IPS-NIHi7 (cell line): ENCODE measurements at regions not wholly inside any gene's neighbourhood (a gene's known extent, or its start where the extent isn't known, plus 50 kb on each side); places are given as distances from the start of the nearest gene placed in this dataset.
A peak's percentile ranks its signal among the peaks of the same experiment; 100 is the strongest.
"Not testable (repeated sequence)": the region's sequence is repeated elsewhere in the genome, so short reads cannot be mapped to it uniquely, and the experiment has no call there.

ENCODE experiments used
- DNase-seq: peaks from one replicate; pipeline ENCODE4 v3.0.0; 2012; ENCODE audit warnings: mixed read lengths; ENCODE audit errors: extremely low spot score

DNA sequence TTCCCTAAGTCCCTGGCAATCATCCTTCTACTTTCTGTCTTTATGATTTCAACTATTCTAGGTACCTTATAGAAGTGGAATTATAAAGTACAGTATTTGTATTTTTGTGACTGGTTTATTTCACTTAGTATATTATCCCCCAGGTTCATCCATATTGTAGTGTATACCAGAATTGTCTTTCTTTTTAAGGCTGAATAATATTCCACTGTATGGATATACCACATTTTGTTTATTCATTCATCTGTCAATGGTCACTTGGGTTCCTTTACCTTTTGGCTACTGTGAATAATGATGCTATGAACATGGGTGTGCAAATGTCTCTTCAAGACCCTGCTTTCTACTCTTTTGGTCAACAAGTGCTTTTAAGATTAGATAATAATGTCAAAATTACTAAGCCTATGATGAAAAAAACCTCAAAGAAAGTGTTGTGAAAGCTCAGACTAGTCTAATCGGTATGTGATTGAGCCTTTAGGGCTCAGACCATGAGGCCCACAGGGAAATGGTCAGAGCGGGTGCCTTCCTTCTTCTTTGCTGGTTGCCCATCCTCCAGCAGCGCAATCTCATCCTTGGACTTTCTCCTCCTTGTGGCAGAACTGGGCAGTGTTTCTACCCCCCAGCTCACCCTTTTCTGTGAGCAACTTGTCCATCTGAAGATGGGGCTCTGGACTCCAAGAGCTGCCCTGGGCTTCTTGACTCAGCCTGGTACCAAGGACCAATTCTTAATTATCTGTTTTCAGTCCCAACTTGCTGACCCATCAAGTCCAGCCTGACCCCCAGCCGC lies 105.4 kb downstream of the TTC8 start:
- DNase-seq: peak; percentile 30

DNA sequence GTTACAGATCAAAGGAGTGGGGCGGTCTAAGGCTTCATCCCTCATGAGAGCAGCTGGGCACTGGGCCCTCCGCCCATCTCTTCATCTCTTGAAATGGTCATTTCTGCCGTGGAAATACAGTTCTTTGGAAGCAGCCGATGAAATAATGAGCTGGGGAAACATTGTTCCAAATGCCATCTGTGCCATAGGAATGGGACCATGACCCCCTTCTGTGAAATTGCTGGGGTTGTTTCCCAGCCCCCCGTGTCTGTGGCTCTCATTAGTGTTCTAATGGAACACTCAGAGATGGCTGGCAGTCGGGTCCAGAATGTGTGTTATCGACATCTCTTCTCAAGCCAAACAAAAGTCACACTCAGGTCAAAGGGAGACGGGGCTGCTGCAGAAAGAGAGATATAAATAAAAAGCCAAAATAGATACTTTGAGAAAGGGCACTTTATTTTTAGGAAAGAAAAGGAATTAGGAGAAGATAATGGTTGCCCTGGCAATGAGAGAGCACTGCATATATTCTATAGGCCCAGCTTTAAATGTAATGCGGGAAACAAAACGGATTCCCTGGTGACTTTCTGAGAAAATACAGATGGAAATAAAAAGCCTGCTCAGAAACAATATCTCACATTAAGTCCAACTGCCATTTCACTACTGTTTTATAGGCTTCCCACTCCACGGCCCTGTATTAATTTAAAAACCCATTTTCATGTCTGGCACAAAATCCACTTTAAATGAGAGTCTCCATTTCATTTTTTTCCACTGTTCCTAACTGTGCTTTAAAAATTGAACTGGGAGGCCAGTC lies 107.1 kb downstream of the TTC8 start:
- no peak for DNase-seq

GRCh38 chr14:88933191-88933590 lies 108.7 kb downstream of the TTC8 start:
- DNase-seq: no peak

DNA sequence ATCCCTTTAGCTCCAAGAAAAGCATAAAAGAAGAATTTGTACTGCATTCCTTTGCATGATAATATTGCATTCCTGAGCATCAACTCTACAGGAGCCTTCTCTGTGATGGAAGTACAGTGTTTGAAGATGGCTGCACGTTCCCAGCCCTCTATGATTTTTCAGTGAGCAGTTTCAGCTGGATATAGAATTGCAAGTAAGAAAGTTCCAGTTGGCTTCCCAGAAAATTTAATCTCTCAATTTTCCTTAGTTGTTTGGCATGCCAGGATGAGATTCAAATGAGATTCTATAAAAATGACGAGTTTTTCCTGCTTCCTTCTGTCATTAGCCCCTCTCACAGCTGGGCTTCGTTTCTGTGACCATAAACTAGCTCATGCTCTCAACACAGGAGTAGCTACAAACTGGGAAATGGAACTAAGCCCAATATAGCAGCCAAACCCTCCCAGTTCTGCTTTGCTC lies 109.9 kb downstream of the TTC8 start:
- no peak for DNase-seq

DNA sequence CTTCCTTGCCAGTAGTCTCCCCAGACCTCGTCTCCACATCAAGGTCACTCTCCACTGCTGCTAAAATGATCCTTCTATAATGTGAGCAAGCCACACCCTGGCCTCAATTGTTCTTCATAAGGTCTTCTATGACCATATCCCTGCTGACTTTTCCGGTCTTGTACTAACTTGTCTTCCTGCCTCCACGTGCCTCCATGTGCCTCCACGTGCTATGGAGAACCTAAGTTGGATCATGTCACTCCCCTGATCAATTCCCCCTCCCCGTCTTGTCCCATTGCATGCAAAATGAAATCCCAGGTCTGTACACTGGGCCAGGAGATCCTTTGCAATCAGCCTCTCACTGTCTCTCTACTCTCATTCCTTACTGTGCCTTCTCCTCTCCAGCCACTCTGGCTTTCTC lies 110.6 kb downstream of the TTC8 start:
- DNase-seq: no peak

DNA sequence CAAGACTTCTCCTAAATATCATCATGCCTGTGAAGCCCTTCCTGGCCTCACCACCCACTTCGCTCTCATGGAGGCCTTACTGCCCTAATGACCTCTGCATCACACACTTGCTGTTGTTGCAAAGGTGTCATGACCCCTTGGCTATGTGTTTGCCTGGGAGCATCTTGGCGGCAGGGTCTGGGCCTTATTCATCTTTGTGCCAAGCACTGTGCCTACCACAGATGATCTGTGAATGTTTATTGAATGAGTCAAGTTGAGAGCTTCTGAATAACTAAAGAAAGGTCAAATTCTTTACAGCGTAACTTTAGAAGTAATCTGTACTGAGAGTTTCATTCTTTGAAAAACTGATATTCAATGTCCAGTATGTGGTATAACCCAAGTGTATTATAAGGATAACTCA lies 113.3 kb downstream of the TTC8 start:
- DNase-seq: no peak

DNA sequence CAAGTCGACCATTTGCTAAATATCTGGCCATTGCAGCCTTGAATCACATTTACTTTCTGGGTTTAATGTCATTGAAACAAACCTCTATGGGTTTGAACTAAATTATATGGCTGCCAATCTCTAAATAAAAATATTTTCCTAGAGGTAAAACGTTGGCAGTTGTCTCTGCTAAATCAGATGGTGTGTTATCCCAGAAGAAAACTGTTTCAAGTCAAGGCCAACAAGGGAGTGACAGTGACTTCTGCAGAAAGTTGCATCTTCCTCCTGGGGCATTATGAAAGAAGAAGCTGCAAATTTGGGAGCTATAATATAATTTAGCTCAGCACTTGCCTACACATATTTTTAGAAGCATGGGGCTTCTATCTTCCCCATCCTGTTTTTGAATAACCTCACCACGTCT lies 116.2 kb downstream of the TTC8 start:
- no peak for DNase-seq

DNA sequence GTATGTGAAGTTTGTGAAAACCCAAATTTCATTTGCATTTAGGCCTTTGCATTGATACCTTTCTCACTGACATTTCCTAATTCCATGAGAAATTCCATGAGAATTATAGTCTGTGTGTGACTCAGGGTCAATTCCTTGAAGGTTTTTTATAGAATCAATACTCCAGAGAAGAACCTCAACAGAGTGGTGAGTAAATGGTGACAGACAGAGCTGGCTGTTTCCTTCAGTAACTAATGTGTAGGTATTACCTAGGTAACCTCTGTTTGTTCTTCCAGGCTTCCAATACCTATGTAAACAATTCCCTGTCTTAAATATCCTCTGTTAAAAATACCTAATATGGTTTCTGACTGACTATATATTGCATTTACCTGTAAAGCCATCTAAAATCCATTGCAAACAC lies 117.0 kb downstream of the TTC8 start:
- DNase-seq: no peak

DNA sequence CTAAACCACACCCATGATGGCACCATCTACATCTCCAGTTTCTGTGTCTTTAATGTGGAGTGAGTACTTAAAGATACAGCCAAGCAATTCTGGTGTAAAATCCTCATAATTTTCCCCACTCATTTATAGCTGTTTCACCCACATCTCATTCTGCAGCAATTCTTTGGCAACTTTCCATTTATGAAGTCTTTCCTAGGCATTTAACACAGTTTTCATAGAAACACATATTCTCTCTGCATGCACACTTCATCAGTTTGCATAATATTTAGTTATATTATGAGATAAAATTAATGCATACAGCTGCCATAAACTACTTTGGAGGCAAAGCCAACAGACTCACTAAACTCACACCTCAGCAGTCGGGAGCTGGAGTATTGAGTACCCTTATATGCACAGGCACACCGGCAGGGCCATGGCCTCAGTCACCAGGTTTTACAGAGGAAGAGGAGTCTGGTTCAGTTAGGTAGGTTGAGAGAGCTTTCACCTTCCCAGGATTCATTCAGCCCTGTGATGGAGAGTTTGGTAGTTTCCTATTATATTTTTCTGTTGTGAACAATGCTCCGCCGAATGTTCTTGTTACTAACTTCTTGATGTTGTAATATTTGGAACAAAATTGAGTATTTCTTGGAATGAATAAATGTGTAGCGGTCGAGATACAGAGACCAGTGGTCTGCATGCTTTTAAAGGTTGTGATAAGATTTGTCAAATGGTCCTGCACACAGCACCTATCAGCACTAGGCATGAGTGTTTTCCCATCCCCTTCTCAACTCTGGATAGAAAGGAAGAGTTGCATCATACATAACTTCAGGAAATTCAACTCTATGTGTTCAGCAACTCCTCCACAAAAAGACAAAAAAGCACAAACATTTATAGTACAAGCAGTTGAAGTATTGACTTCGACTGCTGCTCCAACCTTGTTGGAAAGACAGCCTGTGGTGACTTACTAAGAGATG lies 123.5 kb downstream of the TTC8 start:
- no peak for DNase-seq

GRCh38 chr14:88950069-88950468 lies 125.6 kb downstream of the TTC8 start:
- DNase-seq: no peak

GRCh38 chr14:88951370-88951769 lies 126.9 kb downstream of the TTC8 start:
- DNase-seq: no peak

- DNase-seq: no peak
Measured at GRCh38 chr14:88952901-88953300, 128.4 kb downstream of the TTC8 start.

- DNase-seq: no peak
Measured at GRCh38 chr14:88955455-88955854, 131.0 kb downstream of the TTC8 start.

GRCh38 chr14:88960496-88960895 lies 136.0 kb downstream of the TTC8 start:
- no peak for DNase-seq

DNA sequence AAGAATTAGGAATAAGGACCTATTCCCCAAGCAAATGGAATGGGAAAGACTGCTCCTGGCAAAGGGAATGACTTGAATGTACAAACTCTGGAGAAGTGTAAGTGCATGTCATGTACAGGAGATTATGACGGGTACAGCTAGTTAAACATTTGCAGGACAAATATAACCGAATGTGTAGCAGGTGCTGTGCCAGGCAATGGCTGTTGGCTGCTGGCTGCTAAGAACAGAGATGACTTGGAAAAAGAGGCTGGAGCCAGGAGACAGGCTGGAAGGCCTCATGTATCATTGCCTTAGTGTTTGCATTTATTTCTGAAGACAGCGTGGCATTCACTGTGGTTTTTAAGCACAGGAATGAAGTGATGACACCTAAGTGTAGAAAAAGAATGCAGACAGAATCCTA lies 136.8 kb downstream of the TTC8 start:
- DNase-seq: no peak

DNA sequence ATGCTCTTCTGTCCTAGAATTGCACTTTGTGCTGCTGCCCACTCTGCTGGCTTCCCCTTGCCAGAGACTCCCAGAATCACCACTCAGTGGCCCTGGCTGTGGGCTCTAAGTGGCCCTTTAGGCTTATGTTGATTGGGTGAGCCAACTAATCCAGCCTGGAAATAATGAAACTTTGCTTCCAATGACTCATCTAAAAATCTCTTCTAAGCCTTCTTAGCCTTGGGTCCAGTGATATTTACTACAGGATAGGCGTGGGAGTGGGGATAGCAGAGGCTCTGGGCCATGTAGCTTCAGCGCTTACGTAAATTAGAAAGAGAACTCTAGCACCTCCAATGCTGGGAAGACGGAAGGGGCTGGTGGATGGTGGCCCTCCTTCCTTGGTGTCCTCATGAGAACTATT lies 137.9 kb downstream of the TTC8 start:
- DNase-seq: no peak

DNA sequence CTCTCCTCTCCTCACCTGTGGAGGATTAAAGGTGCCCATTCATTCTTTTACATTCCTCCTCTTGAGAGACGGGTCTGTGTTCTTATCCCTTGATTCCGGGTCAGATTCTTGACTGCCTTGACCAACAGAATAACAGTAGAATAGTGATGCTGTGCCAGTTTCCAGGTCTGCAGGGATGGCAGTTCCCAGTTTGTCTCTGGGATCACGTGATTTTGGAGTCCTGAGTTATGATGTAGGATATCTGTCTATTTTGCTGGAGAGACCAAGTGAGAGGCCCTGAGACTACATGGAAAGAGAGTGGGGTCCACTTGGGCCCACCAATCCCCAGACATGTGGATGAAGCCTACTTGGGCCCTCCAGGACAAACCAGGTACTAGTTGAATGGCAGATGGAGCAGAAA lies 142.8 kb downstream of the TTC8 start:
- DNase-seq: no peak

- no peak for DNase-seq
Measured at GRCh38 chr14:88975043-88975830, 150.8 kb downstream of the TTC8 start.

- no peak for DNase-seq
Measured at GRCh38 chr14:88975926-88976325, 151.5 kb downstream of the TTC8 start.

- DNase-seq: not testable (repeated sequence)
Measured at GRCh38 chr14:88980907-88981306, 156.5 kb downstream of the TTC8 start.

- DNase-seq: no peak
Measured at GRCh38 chr14:88981948-88982347, 157.5 kb downstream of the TTC8 start.
